ENCODE measurements at regions not wholly inside any gene's neighbourhood (a gene's known extent, or its start where the extent isn't known, plus 50 kb on each side); places are given as distances from the start of the nearest gene placed in this dataset.

GRCh38 chr3:168497183-168497582 lies 401.5 kb upstream of the GOLIM4 start:
- no peak for DNase-seq

DNA sequence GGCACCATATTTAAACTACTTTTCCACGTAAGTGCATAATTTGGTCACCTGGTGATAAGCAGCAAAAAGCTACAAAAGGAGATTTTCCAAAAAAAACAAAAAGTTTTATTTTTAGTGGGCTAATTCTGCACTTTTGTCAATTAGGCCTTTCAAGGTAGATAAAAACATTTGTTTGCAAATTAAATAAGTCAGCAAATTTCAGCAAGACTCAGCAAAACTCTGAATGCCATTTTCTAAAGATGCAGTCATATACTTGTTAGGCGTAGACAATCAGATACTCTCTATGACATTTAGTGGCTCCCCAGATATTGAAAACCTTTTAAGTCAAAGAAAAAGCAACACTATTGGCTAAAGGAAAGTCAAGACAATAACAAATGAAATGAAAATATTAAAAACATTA lies 400.2 kb upstream of the GOLIM4 start:
- DNase-seq: no peak

DNA sequence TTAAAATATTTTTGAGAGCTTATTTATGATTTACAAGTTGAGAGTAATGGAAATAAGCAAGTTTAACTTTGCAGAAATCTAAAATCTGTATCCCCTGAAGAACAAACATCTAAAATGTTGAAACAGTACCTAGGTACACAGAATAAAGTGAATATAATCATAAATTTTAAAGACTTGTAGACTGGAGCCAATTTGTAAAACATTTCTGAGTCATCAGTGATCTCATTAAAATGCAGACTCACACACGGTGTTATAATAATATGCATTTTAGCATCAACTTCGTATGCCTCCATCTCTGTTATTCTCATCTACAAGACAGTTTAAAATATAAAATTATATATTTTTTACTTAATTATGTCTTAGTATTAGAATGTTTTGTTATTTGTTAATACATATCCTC lies 399.5 kb upstream of the GOLIM4 start:
- DNase-seq: no peak

DNA sequence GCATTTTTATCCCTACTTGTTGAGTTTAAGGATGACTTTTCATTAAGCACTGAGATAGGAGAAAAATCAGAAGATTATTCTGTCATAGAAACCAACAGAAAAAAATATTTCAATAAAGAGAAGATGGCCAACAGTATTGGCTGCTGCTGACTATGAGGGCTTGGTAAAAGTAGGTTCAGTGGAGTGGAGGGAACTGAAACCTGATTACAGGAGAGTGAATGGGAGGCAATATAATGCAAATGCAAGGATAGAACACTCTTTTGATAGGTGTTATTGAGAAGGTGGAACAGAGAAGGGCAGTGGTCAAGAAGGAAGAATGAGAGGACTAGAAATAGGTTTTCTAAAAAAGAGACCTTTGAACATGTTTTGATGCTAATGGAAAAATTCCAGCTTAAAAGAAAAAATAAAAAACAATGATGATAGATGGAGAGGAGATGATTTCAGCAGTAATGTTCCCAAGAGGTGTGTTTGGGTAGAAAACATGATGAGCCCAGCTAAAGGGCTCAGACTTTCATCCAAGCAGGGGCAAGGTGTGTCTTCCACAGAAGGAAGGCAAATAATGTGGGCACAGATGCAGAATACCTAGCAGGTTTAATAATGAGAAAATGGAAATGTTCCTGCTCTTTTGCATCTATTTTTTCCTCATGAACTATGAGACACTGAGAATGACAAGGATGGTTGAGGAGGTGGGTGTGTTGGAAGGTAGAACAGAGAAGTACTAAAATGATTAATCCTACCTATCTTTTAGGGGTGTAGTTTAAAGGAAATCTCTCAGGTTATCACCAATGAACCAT lies 397.9 kb upstream of the GOLIM4 start:
- no peak for DNase-seq

DNA sequence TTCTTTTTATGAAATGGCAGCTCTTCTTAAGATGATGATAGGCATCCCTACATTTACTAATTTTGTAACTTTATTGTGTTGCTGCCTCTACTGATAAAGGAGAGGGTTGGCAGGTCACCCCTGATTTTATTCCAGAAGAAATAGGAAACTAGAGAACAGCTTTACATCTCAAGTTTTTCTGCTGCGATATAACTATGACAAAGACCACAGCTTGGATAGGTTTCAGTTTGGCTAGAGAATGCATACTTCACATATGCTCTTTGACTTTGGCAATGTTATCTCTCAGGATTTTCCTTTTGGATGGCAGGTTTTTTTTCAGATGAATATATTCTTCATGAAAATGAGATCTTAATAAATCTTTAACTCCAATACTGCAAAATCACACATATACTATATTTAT lies 395.3 kb upstream of the GOLIM4 start:
- DNase-seq: no peak

- DNase-seq: no peak
Measured at GRCh38 chr3:168489301-168489700, 393.6 kb upstream of the GOLIM4 start.

DNA sequence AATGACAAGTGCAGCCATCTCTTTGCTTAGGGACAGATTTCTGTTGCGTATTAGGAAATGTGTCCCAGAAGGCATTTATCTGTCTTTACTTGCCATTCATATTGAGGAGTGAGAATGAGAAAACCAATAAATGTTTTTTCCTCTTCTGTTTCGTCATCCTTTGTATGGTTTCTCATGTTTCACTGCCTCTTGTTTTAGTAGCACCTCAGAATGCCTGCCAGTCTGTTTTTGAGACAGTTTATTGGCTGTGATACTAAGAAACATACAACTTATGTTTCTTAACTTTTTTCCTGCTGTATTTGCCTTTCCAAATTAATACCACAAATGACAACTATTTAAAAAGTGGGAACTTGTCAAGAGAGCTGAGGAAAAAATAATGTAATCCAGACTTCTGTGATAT lies 390.2 kb upstream of the GOLIM4 start:
- DNase-seq: no peak

- DNase-seq: peak; percentile 63
Measured at GRCh38 chr3:168476360-168476980, 380.7 kb upstream of the GOLIM4 start.

GRCh38 chr3:168475704-168476103 lies 380.0 kb upstream of the GOLIM4 start:
- no peak for DNase-seq

DNA sequence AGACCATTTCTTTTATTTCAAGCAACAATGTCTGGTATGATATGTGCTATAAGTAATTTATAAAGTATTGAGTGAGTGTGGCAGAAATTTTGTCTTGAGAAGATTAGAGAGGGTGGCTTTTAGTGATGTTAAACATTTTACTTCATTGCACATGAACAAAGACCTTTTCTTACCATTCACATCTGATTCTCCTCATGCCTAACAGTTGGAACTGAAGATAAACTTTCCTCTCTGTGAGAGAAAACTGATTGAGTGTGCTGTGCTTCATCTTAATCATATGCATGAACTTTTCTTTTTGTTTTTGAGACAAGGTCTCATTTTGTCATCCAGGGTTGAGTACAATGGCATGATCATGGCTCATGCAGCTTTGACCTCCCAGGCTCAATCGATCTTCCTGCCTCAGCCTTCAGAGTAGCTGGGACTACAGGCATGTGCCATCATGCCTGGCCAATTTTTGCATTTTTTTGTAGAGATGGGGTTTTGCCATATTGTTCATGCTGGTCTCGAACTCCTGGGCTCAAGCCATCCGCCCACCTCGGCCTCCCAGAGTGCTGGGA lies 377.7 kb upstream of the GOLIM4 start:
- peak; percentile 86 for DNase-seq

- no peak for DNase-seq
Measured at GRCh38 chr3:168472783-168473182, 377.1 kb upstream of the GOLIM4 start.

DNA sequence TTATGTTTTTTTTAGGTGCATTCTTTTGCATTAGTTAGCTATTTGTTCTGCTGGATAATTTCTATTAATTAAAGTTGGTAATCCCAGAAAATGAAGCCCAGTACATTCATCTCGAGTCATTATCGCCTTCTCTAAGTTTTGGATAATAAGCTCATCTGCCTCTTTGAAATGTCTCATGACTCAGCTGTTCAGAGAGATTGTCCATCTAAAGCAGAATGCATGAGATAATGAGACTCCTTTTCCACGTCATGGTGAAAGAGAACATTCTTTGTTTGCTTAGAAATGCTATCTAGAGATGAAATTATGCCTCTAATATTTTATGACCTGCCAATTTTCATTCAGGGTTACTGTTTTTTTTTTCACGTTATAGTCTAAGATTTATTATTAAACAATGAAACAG lies 374.7 kb upstream of the GOLIM4 start:
- peak; percentile 72 for DNase-seq

DNA sequence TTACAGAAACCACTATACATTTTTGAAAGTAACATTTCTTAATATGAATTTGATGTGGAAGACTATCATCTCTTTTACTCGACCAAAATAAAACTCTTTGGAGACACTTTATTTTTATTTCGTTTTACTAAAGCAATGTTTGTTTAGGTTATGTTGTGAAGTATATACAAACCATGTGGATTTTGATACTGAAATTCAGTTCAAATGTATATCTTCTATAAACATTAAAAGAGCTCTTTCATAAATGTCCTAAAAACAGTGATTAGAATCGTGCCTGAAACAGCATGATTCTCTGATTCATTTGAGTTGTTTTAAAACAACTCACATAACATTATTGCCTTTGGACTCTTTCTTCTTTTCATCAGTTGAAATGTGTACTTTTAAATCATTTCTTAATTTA lies 373.7 kb upstream of the GOLIM4 start:
- no peak for DNase-seq

DNA sequence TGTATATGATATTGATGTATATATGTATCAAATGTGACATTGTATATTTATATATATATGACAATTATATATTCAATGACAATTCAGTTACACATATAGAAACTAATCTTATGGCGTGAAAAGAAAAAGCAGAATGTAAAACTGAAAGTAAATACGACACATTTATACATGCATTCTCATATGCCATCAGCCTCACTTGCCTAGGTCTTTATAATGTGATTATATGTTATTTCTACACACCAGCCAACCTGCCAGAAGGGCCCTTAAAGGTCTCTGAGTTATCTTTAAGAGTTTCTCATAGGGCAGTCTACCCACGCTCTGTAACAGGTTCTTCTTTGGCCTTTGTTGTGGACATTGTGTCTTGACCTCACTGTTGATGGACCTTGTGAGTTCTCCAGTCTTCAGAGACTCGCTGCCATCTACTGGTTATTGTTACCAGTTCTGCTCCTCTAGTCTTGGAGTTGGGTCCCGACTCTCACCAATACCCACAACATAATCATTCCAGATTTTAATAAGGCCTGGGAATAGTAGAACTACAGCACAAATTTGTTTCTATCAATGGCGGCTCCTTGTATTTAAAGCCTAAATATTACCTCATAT lies 371.5 kb upstream of the GOLIM4 start:
- no peak for DNase-seq

GRCh38 chr3:168461793-168462192 lies 366.1 kb upstream of the GOLIM4 start:
- no peak for DNase-seq

DNA sequence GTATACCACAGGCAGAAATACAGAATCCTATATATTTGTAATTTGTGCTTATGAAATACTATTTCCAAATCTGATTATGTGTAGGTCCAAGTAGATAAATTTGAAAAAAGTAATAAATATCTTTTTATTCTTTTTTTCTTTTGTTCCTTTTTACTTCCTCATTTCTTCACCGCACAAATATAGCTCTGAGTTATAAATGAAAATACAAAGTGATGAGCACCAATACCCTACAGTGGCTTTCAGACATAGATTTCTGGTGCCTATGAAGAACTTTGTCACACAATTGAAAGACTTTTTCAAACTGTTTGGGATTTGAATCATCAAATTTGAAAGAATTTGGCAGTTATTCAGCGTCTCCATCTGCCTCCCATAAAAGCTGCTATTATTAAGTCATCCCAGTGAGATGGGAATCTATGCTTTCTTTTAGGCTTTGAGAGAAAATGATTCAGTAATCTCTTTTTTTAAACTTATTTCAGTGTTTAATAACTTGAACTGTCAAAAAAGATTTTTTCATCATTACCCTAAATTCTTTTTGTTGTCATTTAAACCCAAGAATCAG lies 363.6 kb upstream of the GOLIM4 start:
- peak; percentile 55 for DNase-seq

GRCh38 chr3:168457954-168458539 lies 362.3 kb upstream of the GOLIM4 start:
- no peak for DNase-seq

DNA sequence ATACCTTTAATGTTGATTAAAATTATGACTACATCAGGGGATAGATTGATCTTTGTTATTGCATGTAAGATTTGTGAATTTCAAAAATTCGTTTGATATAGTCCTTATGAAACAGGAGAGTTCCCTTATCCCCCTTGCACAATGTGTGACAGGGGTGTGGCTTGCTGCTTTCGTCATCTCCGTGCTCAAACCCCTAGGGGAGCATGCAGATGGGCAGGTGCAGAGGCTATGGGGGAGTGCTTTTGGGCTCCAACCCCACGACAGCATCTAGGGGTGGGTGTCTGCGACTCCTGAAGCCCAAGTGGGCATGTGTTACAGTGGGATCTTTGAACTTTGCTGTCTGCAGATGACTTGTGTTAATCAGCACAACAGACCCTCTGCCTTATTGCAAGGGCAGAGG lies 360.1 kb upstream of the GOLIM4 start:
- DNase-seq: no peak

- no peak for DNase-seq
Measured at GRCh38 chr3:168453623-168454022, 357.9 kb upstream of the GOLIM4 start.

DNA sequence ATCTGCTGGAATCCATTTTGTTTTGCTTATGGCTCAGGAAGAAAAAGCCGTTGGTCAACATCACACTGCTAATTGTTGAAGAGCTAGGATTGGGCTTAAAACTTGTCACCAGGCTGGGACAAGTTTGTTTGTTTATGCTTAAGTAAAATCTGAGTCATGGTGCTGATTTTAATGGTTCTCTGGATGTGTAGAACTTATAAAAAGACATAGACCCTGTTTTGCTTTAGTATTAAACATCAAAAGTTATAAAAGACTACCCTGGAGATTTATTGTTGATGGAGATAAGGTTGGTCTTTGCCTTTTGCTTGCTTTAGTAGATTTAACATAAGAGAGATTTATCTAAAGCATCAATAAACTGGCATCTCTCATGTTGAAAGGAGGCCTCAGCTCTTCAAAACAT lies 348.2 kb upstream of the GOLIM4 start:
- no peak for DNase-seq

- no peak for DNase-seq
Measured at GRCh38 chr3:168442502-168442901, 346.8 kb upstream of the GOLIM4 start.

DNA sequence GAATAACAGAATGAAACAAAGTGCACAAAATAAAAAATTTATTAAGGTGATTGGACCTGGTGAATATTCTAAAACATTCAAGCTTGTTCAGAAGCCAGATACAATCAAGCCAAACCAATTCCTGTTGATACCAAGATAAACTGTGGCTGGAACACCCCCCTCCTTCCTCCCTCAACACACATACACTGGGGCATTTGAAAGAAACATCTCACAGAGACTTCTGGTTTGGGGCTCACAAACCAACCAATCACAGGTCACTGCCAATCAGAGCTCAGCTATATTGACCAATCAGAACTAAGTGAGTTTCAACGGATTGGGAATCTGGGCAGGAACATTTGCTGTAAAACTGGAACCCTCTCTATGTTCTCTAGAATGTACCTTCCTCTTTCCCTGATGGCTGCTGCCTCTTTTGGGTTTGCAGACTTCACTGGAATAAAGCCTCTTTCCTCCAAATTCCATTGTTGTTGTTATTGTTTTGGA lies 340.6 kb upstream of the GOLIM4 start:
- no peak for DNase-seq

DNA sequence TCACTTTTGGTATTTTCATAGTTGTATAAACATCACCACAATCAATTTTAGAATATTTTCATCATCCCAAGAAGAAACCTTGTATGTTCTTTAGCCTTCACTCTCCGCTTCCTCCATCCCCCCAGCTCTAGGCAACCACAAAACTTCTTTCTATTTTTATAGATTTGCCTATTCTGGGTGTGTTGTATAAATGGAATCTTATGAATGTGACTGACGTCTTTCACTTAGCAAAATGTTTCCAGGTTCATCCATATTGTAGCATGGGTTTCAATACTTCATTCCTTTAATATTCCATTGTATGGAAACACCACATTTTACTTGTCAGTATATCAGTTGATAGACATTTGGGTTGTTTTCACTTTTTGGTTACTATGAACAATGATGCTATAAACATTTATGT lies 335.8 kb upstream of the GOLIM4 start:
- no peak for DNase-seq
